ENCODE measurements at regions not wholly inside any gene's neighbourhood (a gene's known extent, or its start where the extent isn't known, plus 50 kb on each side); places are given as distances from the start of the nearest gene placed in this dataset.
"Not testable (repeated sequence)": the region's sequence is repeated elsewhere in the genome, so short reads cannot be mapped to it uniquely, and the experiment has no call there.

GRCh38 chrX:66728818-66729271 is 90.0 kb upstream of the EDA2R start:
- DNase-seq: peak; percentile 4 to 27 (median 22)
- H3K27ac ChIP-seq (ENCODE audit: insufficient read depth, low read length, poor library complexity, severe bottlenecking): peak overlapping the region; percentile 60

GRCh38 chrX:66717926-66718325 is 79.0 kb upstream of the EDA2R start:
- H3K4me1 ChIP-seq (ENCODE audit: control insufficient read depth, insufficient read depth, low read length, poor library complexity, severe bottlenecking): no peaks in the 10 kb centered on the region
- H3K4me3 ChIP-seq (ENCODE audit: insufficient read depth, low read depth, low read length, poor library complexity, severe bottlenecking): no peak overlapping the region
- H3K27ac ChIP-seq (ENCODE audit: insufficient read depth, low read length, poor library complexity, severe bottlenecking): no peak overlapping the region
- DNase-seq: no peak
- H3K27me3 ChIP-seq (replicated peaks; ENCODE audit: control insufficient read depth, insufficient read depth, low read length, poor library complexity, severe bottlenecking): no peaks in the 10 kb centered on the region
- H3K36me3 ChIP-seq (ENCODE audit: control insufficient read depth, insufficient read depth, low read length): no peaks in the 10 kb centered on the region
- H3K9me3 ChIP-seq (ENCODE audit: control insufficient read depth, low read length): no peaks in the 10 kb centered on the region

More at GRCh38 chrX:66728818-66729271, 90.0 kb upstream of the EDA2R start:
- H3K4me3 ChIP-seq (ENCODE audit: insufficient read depth, low read depth, low read length, poor library complexity, severe bottlenecking): peak overlapping the region; percentile 52
- H3K36me3 ChIP-seq (ENCODE audit: control insufficient read depth, insufficient read depth, low read length): no peaks in the 10 kb centered on the region
- H3K9me3 ChIP-seq (ENCODE audit: control insufficient read depth, low read length): no peaks in the 10 kb centered on the region
- no peaks in the 10 kb centered on the region for H3K4me1 ChIP-seq (ENCODE audit: control insufficient read depth, insufficient read depth, low read length, poor library complexity, severe bottlenecking)
- no peaks in the 10 kb centered on the region for H3K27me3 ChIP-seq (replicated peaks; ENCODE audit: control insufficient read depth, insufficient read depth, low read length, poor library complexity, severe bottlenecking)

GRCh38 chrX:66698273-66699204 is 59.7 kb upstream of the EDA2R start:
- Histone ChIP-seq H3K4me1 (ENCODE audit: control insufficient read depth, insufficient read depth, low read length, poor library complexity, severe bottlenecking) (no peaks in the 10 kb centered on the region), H3K4me3 (ENCODE audit: insufficient read depth, low read depth, low read length, poor library complexity, severe bottlenecking) (no peak overlapping the region), H3K27me3 (replicated peaks; ENCODE audit: control insufficient read depth, insufficient read depth, low read length, poor library complexity, severe bottlenecking) (no peaks in the 10 kb centered on the region), H3K9me3 (ENCODE audit: control insufficient read depth, low read length) (no peaks in the 10 kb centered on the region), H3K36me3 (ENCODE audit: control insufficient read depth, insufficient read depth, low read length) (no peaks in the 10 kb centered on the region), H3K27ac (ENCODE audit: insufficient read depth, low read length, poor library complexity, severe bottlenecking) (no peak overlapping the region)
- DNase-seq: no peak

GRCh38 chrX:66692512-66692911 is 53.6 kb upstream of the EDA2R start:
- H3K9me3 ChIP-seq (ENCODE audit: control insufficient read depth, low read length); H3K27me3 ChIP-seq (replicated peaks; ENCODE audit: control insufficient read depth, insufficient read depth, low read length, poor library complexity, severe bottlenecking); H3K27ac ChIP-seq (ENCODE audit: insufficient read depth, low read length, poor library complexity, severe bottlenecking); DNase-seq; H3K4me3 ChIP-seq (ENCODE audit: insufficient read depth, low read depth, low read length, poor library complexity, severe bottlenecking); H3K36me3 ChIP-seq (ENCODE audit: control insufficient read depth, insufficient read depth, low read length); H3K4me1 ChIP-seq (ENCODE audit: control insufficient read depth, insufficient read depth, low read length, poor library complexity, severe bottlenecking): not testable (repeated sequence)
